Osteoblast (primary cell): ENCODE measurements at regions not wholly inside any gene's neighbourhood (a gene's known extent, or its start where the extent isn't known, plus 50 kb on each side); places are given as distances from the start of the nearest gene placed in this dataset.

ENCODE experiments used
- DNase-seq: peaks from one replicate; pipeline ENCODE4 v3.0.0; 2011; ENCODE audit warnings: low spot score, mixed read lengths; ENCODE audit not compliant: insufficient read length; ENCODE audit errors: missing footprints
- H2AFZ ChIP-seq: 2 replicates; pipeline ENCODE4 v1.6.0; 2011; ENCODE audit warnings: mild to moderate bottlenecking, low read length
- H3K27ac ChIP-seq: 2 replicates; pipeline ENCODE4 v1.5.1; 2011; ENCODE audit warnings: mild to moderate bottlenecking, low read depth, low read length, moderate library complexity
- H3K27me3 ChIP-seq: 2 replicates; pipeline ENCODE4 v1.6.0; 2012; ENCODE audit warnings: mild to moderate bottlenecking, control low read depth, inconsistent platforms, low read length, moderate library complexity; ENCODE audit not compliant: insufficient read depth
- H3K36me3 ChIP-seq: 2 replicates; pipeline ENCODE4 v1.5.1; 2011; ENCODE audit warnings: mild to moderate bottlenecking, low read length, control low read depth, moderate library complexity; ENCODE audit not compliant: insufficient read depth
- H3K4me1 ChIP-seq: 2 replicates; pipeline ENCODE4 v1.5.1; 2011; ENCODE audit warnings: mild to moderate bottlenecking, low read length, control low read depth, moderate library complexity; ENCODE audit not compliant: insufficient read depth
- H3K4me2 ChIP-seq: 2 replicates; pipeline ENCODE4 v1.6.0; 2011; ENCODE audit warnings: mild to moderate bottlenecking, low read length; ENCODE audit not compliant: insufficient read depth
- H3K4me3 ChIP-seq: fragments of 200-600 bp; sonication (generic); 3 replicates; pipeline ENCODE4 v1.5.1; 2012; ENCODE audit warnings: mild to moderate bottlenecking, low read length, inconsistent platforms; ENCODE audit not compliant: insufficient read depth
- H3K79me2 ChIP-seq: 2 replicates; pipeline ENCODE4 v1.6.0; 2012; ENCODE audit warnings: mild to moderate bottlenecking, low read length, control low read depth, inconsistent platforms; ENCODE audit not compliant: insufficient read depth
- H3K9me3 ChIP-seq: 2 replicates; pipeline ENCODE4 v1.5.1; 2011; ENCODE audit warnings: low read depth, low read length, control low read depth
- H4K20me1 ChIP-seq: 2 replicates; pipeline ENCODE4 v1.6.0; 2012; ENCODE audit warnings: mild to moderate bottlenecking, low read length, control low read depth; ENCODE audit not compliant: insufficient read depth
- CTCF ChIP-seq: IDR thresholded peaks from 2 replicates; pipeline ENCODE4 v1.5.1; 2011; ENCODE audit warnings: mild to moderate bottlenecking, low read depth, low read length, moderate library complexity; ENCODE audit errors: extremely low read depth

GRCh38 chr7:54831644-54832095 lies 72.7 kb upstream of the SEC61G start:
- H3K36me3 ChIP-seq: no peaks in the 10 kb centered on the region
- no peak overlapping the region for H3K27ac ChIP-seq
- H3K9me3 ChIP-seq: no peaks in the 10 kb centered on the region
- no peak for DNase-seq
- no peak overlapping the region for H2AFZ ChIP-seq
- H4K20me1 ChIP-seq: no peaks in the 10 kb centered on the region
- no peak overlapping the region for H3K4me2 ChIP-seq
- H3K79me2 ChIP-seq: no peaks in the 10 kb centered on the region
- no peak overlapping the region for H3K4me3 ChIP-seq
- no peaks in the 10 kb centered on the region for H3K27me3 ChIP-seq
- no peak for TF ChIP-seq CTCF
- H3K4me1 ChIP-seq: peaks cover 5% of the 10 kb centered on the region

GRCh38 chr7:54833001-54833467 lies 74.0 kb upstream of the SEC61G start:
- peak; percentile 17 for DNase-seq
- H4K20me1 ChIP-seq: no peaks in the 10 kb centered on the region
- H3K36me3 ChIP-seq: no peaks in the 10 kb centered on the region
- H3K4me1 ChIP-seq: peaks cover 7% of the 10 kb centered on the region
- H2AFZ ChIP-seq: no peak overlapping the region
- H3K27me3 ChIP-seq: no peaks in the 10 kb centered on the region
- no peak overlapping the region for H3K4me3 ChIP-seq
- H3K9me3 ChIP-seq: no peaks in the 10 kb centered on the region
- no peaks in the 10 kb centered on the region for H3K79me2 ChIP-seq
- H3K4me2 ChIP-seq: no peak overlapping the region
- no peak overlapping the region for H3K27ac ChIP-seq
- TF ChIP-seq CTCF: no peak

- H4K20me1 ChIP-seq: no peaks in the 10 kb centered on the region
- TF ChIP-seq CTCF: no peak
- no peak overlapping the region for H3K27ac ChIP-seq
- no peak overlapping the region for H3K4me3 ChIP-seq
- no peak overlapping the region for H2AFZ ChIP-seq
- no peak overlapping the region for H3K4me2 ChIP-seq
- H3K27me3 ChIP-seq: no peaks in the 10 kb centered on the region
- H3K36me3 ChIP-seq: no peaks in the 10 kb centered on the region
- H3K9me3 ChIP-seq: no peaks in the 10 kb centered on the region
- H3K79me2 ChIP-seq: no peaks in the 10 kb centered on the region
- H3K4me1 ChIP-seq: peaks cover 18% of the 10 kb centered on the region
- no peak for DNase-seq
Observed at GRCh38 chr7:54837168-54837567, 78.2 kb upstream of the SEC61G start.

- no peaks in the 10 kb centered on the region for H4K20me1 ChIP-seq
- H3K4me2 ChIP-seq: no peak overlapping the region
- no peak overlapping the region for H3K4me3 ChIP-seq
- DNase-seq: no peak
- peaks cover 24% of the 10 kb centered on the region for H3K4me1 ChIP-seq
- H3K9me3 ChIP-seq: no peaks in the 10 kb centered on the region
- H3K36me3 ChIP-seq: no peaks in the 10 kb centered on the region
- H3K27ac ChIP-seq: no peak overlapping the region
- H3K27me3 ChIP-seq: no peaks in the 10 kb centered on the region
- H2AFZ ChIP-seq: no peak overlapping the region
- TF ChIP-seq CTCF: no peak
- H3K79me2 ChIP-seq: no peaks in the 10 kb centered on the region
Observed at GRCh38 chr7:54837761-54838160, 78.8 kb upstream of the SEC61G start.
